PFSK-1 (cell line): ENCODE measurements at regions not wholly inside any gene's neighbourhood (a gene's known extent, or its start where the extent isn't known, plus 50 kb on each side); places are given as distances from the start of the nearest gene placed in this dataset.

Experiments
- FOXP2 ChIP-seq: optimal IDR thresholded peaks from 2 replicates; pipeline ENCODE3; 2011; ENCODE audit warnings: borderline replicate concordance, control low read depth, inconsistent platforms; ENCODE audit not compliant: insufficient read depth; ENCODE audit errors: extremely low read length, extremely low read depth
- POLR2AphosphoS5 ChIP-seq: IDR thresholded peaks from 2 replicates; pipeline ENCODE4 v1.6.1; 2012; ENCODE audit warnings: low read depth, mild to moderate bottlenecking, control low read depth, low read length, moderate library complexity
- SIN3A ChIP-seq: IDR thresholded peaks from 2 replicates; pipeline ENCODE4 v1.6.1; 2012; ENCODE audit warnings: mild to moderate bottlenecking, low read length, moderate library complexity, borderline replicate concordance; ENCODE audit not compliant: insufficient read depth
- TAF1 ChIP-seq: IDR thresholded peaks from 2 replicates; pipeline ENCODE4 v1.6.1; 2012; ENCODE audit warnings: low read length, control low read depth, borderline replicate concordance; ENCODE audit not compliant: insufficient read depth
- TF ChIP-seq, protein P1 (sequence below), 2 experiments: IDR thresholded peaks; 2 replicates each; pipeline versions ENCODE4 v1.6.1 to v1.8.0; 2011 to 2012; ENCODE audit warnings: low read depth in 2 of 2, low read length in 2 of 2, control low read depth in 1 of 2, inconsistent platforms in 1 of 2, mild to moderate bottlenecking in 1 of 2, moderate library complexity in 1 of 2; ENCODE audit not compliant: insufficient read depth in 1 of 2

DNA sequence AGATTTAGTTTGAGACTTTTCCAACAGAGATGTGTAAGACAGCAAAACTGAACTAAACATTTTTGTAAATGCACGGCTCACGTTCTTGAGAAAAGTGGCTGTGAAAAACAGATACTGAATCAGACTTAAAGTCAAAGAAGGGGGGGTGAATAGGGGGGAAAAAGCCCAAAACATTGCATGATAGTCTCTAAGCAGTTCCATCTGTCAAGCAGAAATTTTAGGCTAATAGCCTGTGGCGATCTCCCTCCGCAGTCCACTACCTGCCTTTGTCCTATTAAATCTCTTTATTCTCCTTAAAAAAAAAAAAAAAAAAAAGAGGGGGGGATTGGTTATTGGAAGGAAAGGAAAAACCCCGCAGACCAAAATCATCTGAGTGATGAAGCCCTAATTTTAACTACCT is 217.6 kb upstream of the NFIA start:
- TF ChIP-seq, protein P1, sequence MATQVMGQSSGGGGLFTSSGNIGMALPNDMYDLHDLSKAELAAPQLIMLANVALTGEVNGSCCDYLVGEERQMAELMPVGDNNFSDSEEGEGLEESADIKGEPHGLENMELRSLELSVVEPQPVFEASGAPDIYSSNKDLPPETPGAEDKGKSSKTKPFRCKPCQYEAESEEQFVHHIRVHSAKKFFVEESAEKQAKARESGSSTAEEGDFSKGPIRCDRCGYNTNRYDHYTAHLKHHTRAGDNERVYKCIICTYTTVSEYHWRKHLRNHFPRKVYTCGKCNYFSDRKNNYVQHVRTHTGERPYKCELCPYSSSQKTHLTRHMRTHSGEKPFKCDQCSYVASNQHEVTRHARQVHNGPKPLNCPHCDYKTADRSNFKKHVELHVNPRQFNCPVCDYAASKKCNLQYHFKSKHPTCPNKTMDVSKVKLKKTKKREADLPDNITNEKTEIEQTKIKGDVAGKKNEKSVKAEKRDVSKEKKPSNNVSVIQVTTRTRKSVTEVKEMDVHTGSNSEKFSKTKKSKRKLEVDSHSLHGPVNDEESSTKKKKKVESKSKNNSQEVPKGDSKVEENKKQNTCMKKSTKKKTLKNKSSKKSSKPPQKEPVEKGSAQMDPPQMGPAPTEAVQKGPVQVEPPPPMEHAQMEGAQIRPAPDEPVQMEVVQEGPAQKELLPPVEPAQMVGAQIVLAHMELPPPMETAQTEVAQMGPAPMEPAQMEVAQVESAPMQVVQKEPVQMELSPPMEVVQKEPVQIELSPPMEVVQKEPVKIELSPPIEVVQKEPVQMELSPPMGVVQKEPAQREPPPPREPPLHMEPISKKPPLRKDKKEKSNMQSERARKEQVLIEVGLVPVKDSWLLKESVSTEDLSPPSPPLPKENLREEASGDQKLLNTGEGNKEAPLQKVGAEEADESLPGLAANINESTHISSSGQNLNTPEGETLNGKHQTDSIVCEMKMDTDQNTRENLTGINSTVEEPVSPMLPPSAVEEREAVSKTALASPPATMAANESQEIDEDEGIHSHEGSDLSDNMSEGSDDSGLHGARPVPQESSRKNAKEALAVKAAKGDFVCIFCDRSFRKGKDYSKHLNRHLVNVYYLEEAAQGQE (IDR thresholded peaks at IDR 0.05; ENCODE audit: insufficient read depth in 1 of 2, low read depth in 2 of 2, low read length in 2 of 2): no peak
- TF ChIP-seq FOXP2 (no peak), POLR2AphosphoS5 (no peak), TAF1 (no peak)

DNA sequence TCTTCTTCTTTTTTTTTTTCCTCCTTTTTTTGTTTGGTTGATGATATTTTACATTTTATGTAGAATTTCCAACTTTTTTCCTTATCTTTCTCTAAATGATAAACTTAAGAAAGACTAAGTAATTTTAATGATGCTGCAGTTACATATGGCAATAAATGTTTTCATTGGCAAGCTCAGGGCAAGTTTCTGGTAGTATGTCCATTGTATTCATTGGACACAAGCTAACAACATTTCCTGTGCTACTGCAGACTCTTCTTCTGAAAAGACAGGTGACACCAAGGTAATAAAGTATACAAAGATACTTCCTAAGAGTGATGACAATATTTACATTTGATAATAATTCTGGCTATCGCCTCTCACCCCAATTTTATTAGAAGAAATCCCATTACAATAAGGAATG is 219.2 kb upstream of the NFIA start:
- TF ChIP-seq, protein P1 (IDR thresholded peaks at IDR 0.05; ENCODE audit: insufficient read depth in 1 of 2, low read depth in 2 of 2, low read length in 2 of 2): no peak

DNA sequence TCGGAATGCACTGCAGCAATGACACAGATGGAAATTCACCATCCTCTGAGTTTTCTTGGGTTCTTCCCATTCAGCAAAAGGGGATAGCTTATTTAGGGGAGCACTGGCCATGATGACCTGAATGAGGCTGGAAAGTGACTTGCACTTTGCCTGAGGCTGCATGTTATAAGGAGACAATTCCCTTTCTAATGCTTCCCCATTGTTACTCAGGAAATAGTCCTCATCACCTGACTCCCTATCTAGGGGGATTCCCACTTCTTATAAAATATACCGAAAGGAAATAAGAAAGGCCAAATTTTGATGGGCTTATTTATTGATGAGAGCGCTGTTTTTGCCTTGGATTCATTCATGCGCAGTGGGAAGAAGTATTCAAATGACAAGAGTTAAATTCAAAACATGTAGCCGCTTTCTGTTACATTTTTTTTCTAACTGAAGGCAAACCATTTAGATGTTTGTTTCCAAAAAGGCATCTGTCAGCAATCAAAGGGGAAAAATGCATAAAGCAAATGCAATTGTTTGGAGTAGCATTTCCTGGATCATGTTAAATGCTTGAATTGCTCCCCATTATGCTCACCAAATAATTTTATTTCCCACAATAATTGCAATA is 220.3 kb upstream of the NFIA start:
- TF ChIP-seq FOXP2 (no peak), POLR2AphosphoS5 (no peak), TAF1 (no peak), SIN3A (no peak)
- TF ChIP-seq, protein P1 (IDR thresholded peaks at IDR 0.05; ENCODE audit: insufficient read depth in 1 of 2, low read depth in 2 of 2, low read length in 2 of 2): no peak

DNA sequence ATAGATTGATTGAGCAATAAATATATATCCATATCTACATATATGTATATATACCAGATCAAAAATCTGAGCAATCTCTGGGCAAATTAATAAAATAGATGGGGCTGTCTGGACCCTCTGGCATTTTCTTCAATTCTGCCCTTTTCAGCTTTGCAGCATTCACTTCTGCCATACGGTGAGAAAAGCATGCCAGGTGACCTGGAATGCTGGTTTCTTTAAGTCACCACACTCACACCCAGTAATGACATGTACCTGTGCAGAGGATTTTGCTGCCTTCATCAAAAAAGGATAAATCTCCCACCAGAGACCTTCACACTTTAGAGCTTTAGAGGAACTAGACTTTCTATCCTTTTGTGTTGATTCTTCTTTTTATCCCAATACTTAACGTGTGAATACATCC is 223.2 kb upstream of the NFIA start:
- no peak for TF ChIP-seq TAF1
- no peak for TF ChIP-seq POLR2AphosphoS5
- TF ChIP-seq SIN3A: no peak
- TF ChIP-seq, protein P1 (IDR thresholded peaks at IDR 0.05; ENCODE audit: insufficient read depth in 1 of 2, low read depth in 2 of 2, low read length in 2 of 2): no peak
- no peak for TF ChIP-seq FOXP2

DNA sequence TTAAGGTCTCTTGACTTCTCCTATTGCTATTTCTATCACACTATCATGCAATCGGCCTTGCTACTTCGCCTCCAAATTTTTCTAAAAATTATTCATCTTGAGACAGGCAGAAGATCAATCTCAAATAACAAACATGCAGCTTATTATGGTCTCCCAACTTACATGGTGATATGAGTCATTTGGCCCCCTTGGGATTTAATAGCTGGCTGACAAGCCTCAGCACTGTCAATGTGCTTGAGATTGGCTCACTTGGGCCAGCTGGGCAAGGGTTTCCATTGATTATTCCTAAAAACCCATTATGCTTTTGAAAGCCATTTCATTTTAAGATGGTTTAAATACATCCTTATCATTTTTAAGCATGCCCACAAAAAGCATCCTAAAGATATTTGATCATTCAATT is 224.5 kb upstream of the NFIA start:
- TF ChIP-seq FOXP2: no peak
- no peak for TF ChIP-seq POLR2AphosphoS5
- no peak for TF ChIP-seq SIN3A
- TF ChIP-seq TAF1: no peak
- TF ChIP-seq, protein P1 (IDR thresholded peaks at IDR 0.05; ENCODE audit: insufficient read depth in 1 of 2, low read depth in 2 of 2, low read length in 2 of 2): no peak
